ENCODE measurements at regions not wholly inside any gene's neighbourhood (a gene's known extent, or its start where the extent isn't known, plus 50 kb on each side); places are given as distances from the start of the nearest gene placed in this dataset.

DNA sequence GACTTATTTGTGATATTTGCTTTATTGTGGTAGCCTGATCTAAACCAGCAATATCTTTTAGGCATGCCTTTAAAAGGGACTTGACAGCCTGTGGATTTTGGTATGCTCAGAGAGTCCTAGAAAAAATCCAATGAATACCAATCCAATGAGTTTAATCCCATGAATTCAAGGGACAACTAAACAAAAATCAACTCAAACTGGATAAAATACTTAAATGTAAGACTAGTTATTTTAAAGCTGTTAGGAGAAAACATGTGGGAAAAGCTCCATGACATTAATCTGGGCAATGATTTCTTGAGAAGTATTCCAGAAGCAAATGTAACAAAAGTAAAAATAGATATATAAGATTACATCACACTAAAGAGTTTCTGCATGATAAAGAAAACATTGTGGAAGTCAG is 711.5 kb upstream of the PITX2 start:
- TF ChIP-seq, protein P1, sequence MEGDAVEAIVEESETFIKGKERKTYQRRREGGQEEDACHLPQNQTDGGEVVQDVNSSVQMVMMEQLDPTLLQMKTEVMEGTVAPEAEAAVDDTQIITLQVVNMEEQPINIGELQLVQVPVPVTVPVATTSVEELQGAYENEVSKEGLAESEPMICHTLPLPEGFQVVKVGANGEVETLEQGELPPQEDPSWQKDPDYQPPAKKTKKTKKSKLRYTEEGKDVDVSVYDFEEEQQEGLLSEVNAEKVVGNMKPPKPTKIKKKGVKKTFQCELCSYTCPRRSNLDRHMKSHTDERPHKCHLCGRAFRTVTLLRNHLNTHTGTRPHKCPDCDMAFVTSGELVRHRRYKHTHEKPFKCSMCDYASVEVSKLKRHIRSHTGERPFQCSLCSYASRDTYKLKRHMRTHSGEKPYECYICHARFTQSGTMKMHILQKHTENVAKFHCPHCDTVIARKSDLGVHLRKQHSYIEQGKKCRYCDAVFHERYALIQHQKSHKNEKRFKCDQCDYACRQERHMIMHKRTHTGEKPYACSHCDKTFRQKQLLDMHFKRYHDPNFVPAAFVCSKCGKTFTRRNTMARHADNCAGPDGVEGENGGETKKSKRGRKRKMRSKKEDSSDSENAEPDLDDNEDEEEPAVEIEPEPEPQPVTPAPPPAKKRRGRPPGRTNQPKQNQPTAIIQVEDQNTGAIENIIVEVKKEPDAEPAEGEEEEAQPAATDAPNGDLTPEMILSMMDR (IDR thresholded peaks at IDR 0.05) = no peak
- TF ChIP-seq POLR2A (IDR thresholded peaks at IDR 0.05) = no peak
- no peak for TF ChIP-seq EP300 (IDR thresholded peaks at IDR 0.05)
